ENCODE measurements at regions not wholly inside any gene's neighbourhood (a gene's known extent, or its start where the extent isn't known, plus 50 kb on each side); places are given as distances from the start of the nearest gene placed in this dataset.

DNA sequence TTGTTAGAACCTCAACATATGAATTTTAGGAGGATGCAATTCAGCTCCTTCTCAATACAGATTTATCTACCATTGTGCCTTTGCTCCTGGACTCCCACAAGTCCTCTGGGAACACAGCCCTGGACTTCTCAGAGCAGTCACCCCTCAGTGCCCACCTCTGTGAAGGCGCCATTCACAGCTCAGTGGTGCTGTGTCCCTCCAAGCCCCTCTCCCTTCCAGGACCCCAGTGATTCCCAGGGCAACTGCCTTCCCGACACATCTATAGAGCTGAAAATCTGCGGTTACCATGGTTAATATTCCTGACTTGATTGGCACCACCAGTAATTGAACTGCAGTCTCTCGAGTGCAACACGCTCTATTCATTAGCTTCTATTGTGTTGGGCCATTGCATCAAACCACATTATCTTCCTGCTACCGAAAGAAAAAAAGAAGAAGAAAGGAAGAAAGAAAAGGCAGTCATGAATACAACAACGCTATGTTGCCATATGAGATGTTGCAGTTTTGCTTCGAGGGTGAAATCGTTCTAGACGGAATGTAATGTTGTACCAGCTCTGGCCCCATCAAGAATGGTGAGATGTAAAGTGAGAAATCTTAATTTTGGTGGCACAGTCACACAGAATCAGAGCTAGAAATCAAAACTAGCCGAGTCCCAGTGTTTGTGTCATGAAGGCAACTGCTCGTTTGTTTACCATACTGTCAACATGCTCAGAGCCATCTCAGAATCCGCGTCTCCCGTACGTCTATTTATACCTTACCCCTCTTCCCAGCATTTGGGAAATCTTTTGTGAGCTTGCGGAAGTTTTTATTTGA, 524.0 kb upstream of the ID2 start:
- no peak for DNase-seq

DNA sequence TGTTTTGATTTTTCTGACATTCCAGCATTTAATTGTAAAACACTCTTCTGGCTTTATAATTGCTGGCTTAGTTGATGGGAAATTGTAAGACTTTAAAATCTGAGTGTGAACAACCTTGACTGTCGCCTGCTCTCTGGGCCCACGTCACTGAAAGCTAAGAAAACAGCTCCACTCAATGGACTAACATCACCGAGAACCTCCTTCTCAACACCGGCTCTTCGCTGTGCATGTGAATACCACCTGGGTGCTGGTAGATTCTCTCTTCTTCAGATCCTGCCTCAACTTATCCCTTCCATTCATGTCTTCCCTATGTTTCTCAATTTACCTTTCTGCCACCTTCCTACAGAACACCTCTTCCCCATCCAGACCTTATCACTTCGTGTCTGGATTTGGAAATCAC, 523.1 kb upstream of the ID2 start:
- DNase-seq: no peak

DNA sequence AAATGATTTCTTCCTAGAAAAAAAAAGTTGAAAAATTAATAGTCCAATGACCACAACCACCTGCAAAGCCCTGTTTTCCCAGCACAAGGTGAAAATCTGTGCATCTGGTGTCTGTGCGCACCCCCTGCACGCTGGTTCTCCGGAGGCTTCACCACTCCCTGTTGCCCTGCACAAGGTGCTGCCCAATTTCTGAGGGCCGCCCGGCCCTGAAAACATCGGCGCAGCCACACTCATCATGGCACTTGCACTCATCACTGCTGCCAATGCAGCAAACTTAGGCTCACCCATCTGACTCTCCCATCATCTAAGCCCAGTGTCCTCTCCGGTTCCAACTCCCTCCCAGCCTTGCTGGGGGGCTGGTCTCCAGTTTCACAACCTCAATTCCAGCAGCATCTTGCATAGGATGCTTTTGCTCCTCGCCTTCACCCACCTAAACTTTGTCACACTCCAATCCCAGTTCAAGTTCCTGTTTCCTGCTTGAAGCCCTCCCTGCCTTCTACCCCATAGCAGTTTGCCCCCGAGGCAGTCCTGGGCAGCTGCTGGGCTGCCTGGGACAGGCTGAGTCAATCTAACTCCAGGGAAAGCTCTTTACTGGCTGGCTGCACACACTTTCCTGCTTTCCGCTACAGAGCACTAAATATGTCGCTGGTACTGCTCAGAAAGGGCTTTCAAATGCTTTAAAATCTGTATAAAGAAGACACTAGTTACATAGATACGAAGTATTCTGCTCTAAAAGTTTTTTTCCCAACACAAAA, 522.5 kb upstream of the ID2 start:
- no peak for DNase-seq

DNA sequence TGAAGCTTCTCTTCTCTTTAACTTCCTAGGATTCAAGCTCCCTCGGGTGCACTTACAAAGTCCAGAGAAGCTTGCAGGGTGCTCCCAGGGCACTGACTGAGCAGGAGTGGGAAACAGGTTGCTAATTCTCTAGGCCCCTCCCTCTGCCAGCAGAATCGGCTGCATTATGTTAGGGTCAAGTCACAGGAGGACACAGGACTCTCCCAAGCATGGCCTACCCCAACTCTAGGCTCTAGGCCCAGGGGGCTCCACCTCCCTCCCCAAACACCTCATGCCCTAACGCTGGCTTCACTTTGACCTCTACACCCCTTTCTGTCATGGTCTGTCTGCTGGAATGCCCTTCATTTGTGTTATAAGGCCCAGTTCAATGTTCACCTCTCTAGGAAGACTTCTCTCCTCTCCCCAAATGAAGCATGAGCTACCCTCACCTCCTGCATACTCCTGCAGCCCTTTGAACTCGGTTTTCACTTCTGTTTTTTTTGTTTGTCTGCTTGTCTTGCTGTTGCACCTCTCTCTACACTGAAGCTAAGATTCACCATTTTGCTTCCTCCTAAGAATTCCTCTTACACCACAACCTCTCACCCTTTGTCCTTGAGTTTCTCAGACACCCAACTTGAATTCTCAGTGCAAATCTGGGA, 521.8 kb upstream of the ID2 start:
- DNase-seq: no peak

DNA sequence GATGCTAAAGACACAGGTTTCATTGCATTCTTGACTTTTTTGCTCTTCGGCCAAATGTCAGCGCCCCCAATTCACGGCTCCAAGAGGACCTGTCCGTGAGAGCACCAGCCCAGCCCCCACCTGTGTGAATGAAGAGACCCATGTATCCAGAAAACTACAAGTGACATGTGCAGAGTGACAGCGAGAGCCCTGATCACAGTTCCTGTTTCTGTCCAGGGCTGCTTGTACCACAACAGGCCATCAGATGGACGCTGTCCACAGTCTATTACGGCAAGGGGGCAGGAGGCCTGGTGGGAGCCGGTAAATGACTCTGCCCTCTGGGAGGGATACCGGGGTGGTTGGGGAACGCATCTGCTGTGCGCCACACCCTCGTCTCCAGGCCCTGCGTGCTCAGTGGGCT, 520.9 kb upstream of the ID2 start:
- no peak for DNase-seq

DNA sequence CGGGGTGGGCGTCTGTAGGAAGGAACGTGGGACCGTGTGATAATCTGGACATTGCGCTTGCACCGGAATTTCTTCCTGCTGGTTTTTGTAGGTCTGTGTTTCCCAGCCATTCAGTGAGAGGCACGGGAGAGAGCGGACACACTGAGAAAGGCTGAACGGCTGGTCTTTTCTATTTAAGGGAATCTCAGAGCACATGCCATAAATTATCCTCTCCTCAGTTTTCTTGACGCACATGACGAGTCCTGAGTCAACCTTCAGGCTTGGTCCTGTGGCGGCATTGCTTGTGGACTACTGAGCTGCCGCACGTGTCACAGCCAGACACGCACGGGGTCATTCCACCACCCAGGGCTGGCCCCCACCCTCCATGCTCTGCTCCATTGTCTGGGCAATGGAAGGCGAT, 519.3 kb upstream of the ID2 start:
- DNase-seq: no peak

DNA sequence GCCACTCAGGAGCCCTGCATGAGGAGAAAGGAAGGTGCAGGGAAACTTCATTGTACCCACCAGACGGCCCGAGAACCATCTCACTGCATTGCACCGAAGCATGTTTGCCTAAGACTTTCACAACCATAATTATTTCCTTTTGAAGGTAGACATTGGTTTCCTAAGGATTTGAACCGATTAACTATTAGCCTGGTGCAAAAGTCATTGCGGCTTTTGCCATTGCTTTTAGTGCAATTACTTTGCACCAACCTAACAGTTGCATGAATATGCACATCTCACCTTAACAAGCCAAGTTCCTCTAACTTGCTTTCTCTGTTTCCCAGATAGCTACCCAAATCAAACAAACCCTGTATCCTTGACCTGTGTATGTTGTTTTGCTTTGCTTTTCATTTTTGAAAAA, 516.3 kb upstream of the ID2 start:
- no peak for DNase-seq

DNA sequence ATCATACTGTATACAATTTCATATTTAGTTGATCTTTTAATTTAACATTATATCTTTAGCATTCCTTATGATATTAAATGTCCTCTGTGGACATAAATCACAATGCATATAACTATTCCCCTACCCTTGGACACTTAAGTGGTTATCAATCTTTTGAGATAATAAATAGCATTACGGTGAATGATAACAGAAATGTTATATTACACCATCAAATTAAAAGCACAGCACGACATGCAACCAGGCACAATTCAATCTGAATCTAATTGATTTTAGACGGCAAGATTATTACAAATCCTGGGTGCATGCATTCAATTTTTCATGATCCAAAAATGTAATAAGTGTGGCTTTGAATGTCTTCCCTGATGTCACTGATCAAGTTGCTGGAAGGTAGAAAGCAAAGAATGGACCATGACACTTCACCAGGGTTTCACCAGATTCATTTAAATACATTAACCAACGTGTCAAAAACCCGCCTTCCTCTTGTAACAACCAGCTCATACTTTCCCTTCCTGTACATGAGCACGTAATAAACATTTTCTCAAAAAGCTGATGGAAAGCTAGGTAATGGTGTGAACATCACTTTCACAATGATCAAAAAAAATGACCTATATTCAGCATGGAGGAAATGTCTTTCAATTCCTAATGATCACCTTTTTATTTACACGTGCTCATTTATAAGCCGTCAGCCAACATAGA, 513.7 kb upstream of the ID2 start:
- no peak for DNase-seq

DNA sequence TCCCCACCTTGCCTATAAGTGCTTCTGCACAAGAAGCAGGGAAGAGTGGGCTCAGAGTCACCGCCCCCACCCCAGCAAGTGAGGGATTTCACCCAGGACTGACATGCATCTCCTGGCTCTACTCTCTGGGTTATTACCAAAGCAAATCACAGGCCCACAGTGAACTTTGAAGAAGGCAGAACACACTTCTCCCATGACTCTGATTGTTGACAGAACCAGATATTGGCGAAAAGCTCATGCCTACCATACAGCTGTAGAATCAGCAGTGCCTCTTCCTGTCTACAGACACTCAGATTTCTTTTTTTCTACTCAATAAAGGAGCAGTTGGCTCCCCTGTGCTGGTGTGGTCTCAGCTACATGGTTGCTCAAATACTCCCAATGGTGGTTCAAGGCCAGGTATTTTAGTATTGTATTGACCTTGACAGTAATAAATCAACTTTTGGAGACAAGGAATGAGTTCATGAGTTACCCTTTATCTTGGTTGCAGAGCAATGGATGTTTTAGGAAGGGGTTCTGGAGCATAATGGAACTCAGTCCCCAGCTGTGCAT, 512.9 kb upstream of the ID2 start:
- DNase-seq: no peak

DNA sequence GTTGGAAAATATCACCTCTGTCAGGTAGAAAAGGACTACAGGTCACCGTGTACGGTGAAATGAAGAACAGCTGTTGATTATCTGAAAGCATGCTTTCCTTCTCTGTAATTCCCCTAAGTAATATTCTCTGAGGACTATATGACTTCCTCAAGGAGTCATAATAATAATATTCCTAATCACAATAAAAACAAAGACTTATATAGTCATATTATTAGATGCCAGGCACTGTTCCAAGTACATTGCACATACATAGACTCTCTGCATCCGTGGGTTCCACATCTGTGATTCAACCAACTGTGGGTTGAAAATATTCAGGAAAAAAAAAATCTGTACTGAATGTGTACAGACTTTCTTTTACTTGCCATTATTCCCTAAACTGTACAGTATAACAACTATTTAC, 512.4 kb upstream of the ID2 start:
- no peak for DNase-seq

DNA sequence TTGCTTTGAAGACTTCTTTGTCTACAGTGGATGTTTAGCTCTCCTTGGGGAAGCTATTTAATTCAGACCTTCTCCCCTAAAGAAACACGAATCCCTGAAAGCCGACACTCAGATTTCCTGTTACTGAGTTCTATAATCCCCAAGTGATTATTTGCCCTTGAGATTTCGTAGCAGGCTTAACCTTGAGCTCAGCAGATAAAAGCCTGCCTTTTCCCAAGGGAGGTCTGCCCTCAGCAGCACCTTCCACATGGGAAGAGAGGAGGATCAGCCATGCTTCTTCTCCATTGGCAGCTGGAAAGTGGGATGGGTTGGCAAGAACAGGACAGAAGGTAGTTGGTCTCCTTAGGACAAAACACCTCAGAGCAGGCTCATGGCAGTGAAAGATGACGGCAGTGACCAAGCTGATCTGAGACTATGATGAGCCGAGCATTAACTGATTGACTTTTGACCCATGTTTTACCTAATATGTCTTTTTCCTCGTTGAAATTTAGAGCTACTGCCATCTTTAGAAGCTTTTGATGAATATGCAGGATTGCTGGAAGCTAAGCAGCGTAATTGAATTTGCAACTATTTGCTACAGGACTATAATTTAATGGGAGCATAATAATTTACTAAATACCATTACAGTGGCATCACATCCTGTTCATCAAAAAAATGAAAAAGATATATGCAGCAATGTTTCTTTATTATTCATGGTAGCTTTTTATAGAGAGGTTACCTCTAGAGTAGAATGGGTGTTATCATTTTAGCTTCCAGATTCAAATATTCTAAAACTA, 511.1 kb upstream of the ID2 start:
- DNase-seq: no peak

DNA sequence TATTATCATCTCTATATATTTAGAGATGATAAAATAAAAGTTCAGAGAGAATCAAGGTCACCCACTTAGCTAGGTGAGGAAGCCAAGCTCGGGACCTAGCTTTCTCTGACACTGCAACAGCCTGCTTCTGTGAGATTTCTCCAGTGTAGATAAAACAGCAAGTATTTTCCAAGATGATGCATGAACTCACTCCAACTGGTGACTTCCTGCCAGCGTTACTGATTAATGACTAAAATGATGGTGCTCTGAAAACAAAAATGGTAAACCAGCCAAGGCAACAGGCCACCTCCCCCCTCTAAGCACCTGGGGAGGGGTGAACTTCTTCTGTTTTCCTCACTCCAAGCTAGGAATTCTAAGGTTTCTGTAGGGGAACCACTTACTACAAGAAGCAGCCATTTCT, 510.2 kb upstream of the ID2 start:
- no peak for DNase-seq

DNA sequence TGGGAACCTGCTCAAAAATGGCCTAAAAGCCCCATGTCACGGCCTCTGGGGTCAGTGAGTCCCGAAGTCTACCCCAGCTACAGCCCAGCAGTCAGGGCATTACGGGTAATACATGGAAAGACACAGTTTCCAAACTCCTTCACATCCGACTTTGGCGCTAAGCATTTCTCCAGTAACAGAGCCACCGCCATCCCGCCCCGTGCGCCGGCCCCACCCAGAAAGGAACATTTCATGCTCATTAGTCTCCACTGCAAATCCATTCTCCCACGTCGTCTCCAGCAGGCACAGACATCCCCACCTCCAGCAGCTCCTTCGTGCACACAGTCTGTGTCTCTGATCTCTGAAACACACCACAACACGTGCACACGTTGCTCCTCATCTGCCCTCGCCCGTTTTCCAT, 509.2 kb upstream of the ID2 start:
- DNase-seq: no peak

DNA sequence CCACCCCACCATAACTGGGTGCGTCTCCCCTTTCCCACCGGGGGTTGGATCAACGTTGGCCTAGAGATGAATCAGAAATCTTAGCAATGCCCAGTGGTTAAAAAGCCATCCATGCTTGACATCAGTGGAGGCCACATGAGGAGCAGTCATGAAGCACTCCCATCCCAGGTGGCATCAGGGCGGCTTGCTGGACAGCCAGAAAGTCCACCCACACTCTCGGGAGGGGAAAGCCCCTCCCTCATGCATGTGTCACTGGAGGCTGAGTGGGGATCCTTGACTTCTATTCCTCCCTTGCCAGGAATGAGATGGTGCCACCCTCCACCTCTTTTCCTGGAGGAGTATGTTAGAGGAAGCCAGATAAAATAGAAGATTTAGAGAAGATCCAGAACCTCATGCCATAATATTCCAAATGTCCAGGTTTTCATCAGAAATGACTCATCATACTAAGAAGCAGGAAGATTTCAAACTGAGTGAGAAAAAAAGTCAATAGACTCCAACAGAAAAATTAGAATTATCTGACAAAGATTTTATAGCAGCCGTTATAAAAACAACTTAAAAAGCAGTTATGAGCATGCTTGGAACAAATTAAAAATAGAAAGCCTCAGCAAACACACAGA, 507.1 kb upstream of the ID2 start:
- DNase-seq: no peak

DNA sequence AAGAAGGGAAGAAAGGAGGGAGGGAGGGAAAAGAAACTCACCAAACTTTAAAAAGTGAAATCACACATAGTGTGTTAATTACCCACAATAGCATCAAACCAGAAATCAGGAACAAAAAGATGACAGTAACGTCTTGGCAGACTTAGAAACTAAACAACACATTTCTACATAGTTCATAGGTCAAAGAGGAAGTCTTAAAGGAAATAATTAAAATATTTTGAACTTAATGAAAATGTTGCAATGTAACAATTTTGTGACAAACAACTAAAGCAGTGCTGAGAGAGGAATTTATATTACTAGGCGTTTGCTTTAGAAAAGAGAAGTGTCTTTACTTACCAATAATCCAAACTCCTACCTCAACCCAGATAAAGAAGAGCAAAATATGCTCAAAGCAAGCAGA, 505.0 kb upstream of the ID2 start:
- no peak for DNase-seq

DNA sequence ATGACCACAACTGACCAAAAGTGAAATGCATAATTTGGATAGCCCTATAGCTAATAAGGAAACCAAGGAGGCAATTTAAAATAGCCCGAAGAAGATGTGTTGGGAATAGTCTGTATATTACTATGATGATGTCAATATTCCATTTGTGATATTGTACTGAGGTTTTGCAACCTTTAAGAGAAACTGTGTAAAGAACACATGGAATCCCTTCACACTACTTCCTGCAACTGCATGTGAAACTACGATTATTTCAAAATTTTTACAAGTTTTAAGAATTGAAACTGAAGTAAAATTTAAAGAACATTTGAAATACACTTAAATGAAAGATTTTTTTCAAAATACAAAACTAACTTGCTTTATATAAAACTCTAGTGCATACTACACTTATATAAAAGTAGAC, 504.3 kb upstream of the ID2 start:
- DNase-seq: no peak

DNA sequence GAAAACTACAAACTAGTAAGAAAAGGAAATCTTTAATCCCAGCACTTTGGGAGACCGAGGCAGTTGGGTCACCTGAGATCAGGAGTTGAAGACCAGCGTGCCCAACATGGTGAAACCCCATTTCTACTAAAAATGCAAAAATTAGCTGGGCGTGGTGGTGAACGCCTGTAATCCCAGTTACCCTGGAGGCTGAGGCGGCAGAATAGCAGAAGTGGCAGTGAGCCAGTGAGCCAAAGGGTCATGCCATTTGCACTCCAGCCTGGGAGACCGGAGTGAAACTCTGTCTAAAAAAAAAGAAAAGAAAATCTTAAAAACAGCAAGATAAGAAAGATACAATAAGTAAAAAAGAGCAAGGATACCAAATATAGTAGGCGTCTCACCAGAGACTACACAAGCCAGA, 502.9 kb upstream of the ID2 start:
- no peak for DNase-seq

DNA sequence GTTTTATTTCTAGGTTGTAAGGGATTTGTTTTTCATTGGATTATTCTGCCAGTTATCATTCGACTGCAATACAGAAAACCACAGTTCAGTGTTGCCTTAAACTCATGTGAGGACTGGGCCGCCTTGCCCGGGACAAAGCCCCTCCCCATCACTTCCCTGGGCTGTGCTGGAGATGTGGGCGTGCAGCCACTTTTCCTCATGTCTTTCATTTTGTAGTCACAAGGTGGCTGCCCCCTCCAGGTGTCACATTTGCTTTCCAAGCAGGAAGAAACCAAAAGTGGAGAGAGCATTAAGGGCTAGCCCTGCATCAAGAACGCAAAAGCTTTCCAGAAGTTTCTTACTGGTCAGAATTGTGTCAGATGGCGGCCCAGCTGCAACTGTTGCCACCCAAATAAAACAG, 492.5 kb upstream of the ID2 start:
- no peak for DNase-seq

DNA sequence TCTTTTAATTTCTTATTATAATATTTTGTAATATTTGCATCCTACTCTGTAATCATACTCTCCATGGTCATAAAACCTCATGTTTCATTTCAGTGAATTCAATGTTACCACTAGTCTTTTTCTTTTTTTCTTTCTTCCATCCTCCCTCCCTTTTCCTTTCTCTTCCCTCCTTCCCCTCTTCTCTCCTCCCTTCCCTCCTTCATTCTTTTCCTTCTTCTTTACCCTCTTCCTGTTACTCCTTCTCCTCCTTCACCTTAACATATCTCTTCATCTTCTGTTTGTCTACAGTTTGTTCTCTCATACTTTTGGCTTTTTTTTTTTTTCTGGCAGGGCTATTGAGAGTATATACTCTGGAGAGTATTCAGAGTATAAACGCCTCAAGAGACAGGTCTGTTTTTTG, 491.6 kb upstream of the ID2 start:
- no peak for DNase-seq

DNA sequence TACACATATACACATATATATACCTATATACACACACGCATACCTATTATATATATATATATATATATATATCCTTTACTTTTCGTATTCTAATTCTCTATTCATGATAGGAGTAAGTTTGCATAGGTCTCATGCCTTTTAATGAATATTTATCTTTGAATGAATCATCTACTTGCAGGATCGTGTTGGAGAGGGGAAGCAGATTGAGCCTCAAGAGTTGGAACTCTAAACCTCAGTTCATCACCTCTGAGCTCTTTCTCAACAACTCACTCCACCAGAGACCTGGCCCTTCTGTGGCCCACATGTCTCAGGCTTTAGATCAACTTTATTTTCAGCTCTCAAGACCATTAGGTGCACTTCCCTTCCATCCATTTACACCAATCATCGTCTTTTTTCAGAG, 490.4 kb upstream of the ID2 start:
- DNase-seq: no peak

DNA sequence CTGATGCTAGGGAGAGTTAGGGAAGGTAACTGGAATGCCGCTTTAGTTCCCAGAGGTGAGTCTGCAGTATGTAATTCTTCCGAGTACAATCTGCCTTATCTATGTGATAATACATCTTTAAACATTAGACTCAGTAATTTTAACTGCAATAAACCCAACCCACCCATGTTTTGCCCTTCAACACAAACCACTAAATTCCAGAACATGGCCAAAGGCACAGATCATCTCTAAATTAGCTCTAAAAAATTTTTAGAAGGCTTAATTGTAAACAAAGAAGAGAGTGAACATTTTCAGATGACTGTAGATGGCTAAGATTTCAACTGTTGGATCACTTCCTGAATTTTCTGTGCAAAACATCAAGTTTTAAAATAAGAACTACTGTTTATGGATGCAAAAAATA, 488.7 kb upstream of the ID2 start:
- no peak for DNase-seq
